Mesothelial cell of epicardium (in vitro differentiated cells): ENCODE measurements at regions not wholly inside any gene's neighbourhood (a gene's known extent, or its start where the extent isn't known, plus 50 kb on each side); places are given as distances from the start of the nearest gene placed in this dataset.

Source experiments
- DNase-seq, 2 experiments: peaks; one replicate each; pipeline ENCODE4 v3.0.0; 2021; ENCODE audit warnings: low spot score in 2 of 2; ENCODE audit not compliant: unreplicated experiment in 2 of 2
- H3K27ac Mint-ChIP-seq: 2 replicates; pipeline ENCODE4 v1.8.0; 2021; ENCODE audit warnings: mixed read lengths
- H3K27me3 Mint-ChIP-seq: 2 replicates; pipeline ENCODE4 v1.8.0; 2021; ENCODE audit warnings: low read depth, mixed read lengths
- H3K36me3 Mint-ChIP-seq: 2 replicates; pipeline ENCODE4 v1.8.0; 2021; ENCODE audit warnings: mixed read lengths
- H3K4me1 Mint-ChIP-seq: 2 replicates; pipeline ENCODE4 v1.8.0; 2021; ENCODE audit warnings: mixed read lengths
- H3K4me3 Mint-ChIP-seq: 2 replicates; pipeline ENCODE4 v1.8.0; 2021; ENCODE audit warnings: mild to moderate bottlenecking, moderate library complexity, mixed read lengths
- H3K9me3 Mint-ChIP-seq: 2 replicates; pipeline ENCODE4 v1.8.0; 2021; ENCODE audit warnings: mixed read lengths
- CTCF ChIP-seq: fragments of 200-600 bp; sonication (generic); IDR thresholded peaks from one replicate; pipeline ENCODE4 v1.5.0; 2021; ENCODE audit warnings: antibody characterized with exemption; ENCODE audit not compliant: unreplicated experiment

GRCh38 chr1:229095325-229095724, 175.6 kb upstream of the RAB4A start:
- Mint-ChIP-seq H3K4me1 (peaks cover 51% of the 10 kb centered on the region), H3K27me3 (no peaks in the 10 kb centered on the region)

DNA sequence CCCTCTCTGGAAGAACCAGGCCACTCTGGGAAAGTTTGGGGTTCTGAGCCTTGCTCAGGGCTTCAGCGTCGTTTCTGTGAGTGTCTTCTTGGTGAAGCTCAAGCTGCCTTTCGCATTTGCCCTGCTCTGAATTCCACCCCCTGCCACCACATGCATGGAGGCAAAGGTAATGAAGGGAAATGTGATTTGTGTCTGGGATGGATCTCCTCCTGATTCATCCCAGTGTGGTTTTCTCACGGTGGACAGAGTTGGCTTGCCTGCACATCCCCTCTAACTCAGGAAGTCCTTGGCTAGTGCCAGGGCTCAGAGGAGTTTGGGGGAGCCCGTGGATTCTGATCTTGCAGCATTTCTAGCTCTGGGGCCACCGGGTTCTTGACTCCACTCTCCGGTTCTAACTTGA, 173.6 kb upstream of the RAB4A start:
- H3K4me3 Mint-ChIP-seq: no peak overlapping the region
- no peaks in the 10 kb centered on the region for H3K36me3 Mint-ChIP-seq
- no peak overlapping the region for H3K27ac Mint-ChIP-seq
- peaks cover 53% of the 10 kb centered on the region for H3K4me1 Mint-ChIP-seq
- no peaks in the 10 kb centered on the region for H3K9me3 Mint-ChIP-seq
- DNase-seq: no peak
- H3K27me3 Mint-ChIP-seq: no peaks in the 10 kb centered on the region
- TF ChIP-seq CTCF: no peak

More at GRCh38 chr1:229095325-229095724, 175.6 kb upstream of the RAB4A start:
- no peaks in the 10 kb centered on the region for H3K36me3 Mint-ChIP-seq
- no peaks in the 10 kb centered on the region for H3K9me3 Mint-ChIP-seq
- no peak for DNase-seq
- TF ChIP-seq CTCF: no peak
- H3K4me3 Mint-ChIP-seq: no peak overlapping the region
- peak overlapping the region; percentile 98 for H3K27ac Mint-ChIP-seq

GRCh38 chr1:229098361-229098760, 172.6 kb upstream of the RAB4A start:
- no peaks in the 10 kb centered on the region for H3K9me3 Mint-ChIP-seq
- no peaks in the 10 kb centered on the region for H3K36me3 Mint-ChIP-seq
- no peaks in the 10 kb centered on the region for H3K27me3 Mint-ChIP-seq
- no peak overlapping the region for H3K4me3 Mint-ChIP-seq
- TF ChIP-seq CTCF: no peak
- DNase-seq: no peak
- peaks cover 53% of the 10 kb centered on the region for H3K4me1 Mint-ChIP-seq
- H3K27ac Mint-ChIP-seq: no peak overlapping the region

GRCh38 chr1:229098903-229099578, 171.9 kb upstream of the RAB4A start:
- H3K9me3 Mint-ChIP-seq: no peaks in the 10 kb centered on the region
- H3K4me1 Mint-ChIP-seq: peaks cover 47% of the 10 kb centered on the region
- H3K27me3 Mint-ChIP-seq: no peaks in the 10 kb centered on the region
- no peaks in the 10 kb centered on the region for H3K36me3 Mint-ChIP-seq
- TF ChIP-seq CTCF: no peak
- no peak for DNase-seq
- H3K27ac Mint-ChIP-seq: no peak overlapping the region
- no peak overlapping the region for H3K4me3 Mint-ChIP-seq

GRCh38 chr1:229101011-229101871, 169.7 kb upstream of the RAB4A start:
- H3K36me3 Mint-ChIP-seq: no peaks in the 10 kb centered on the region
- no peak for TF ChIP-seq CTCF
- no peak overlapping the region for H3K4me3 Mint-ChIP-seq
- H3K4me1 Mint-ChIP-seq: peaks cover 32% of the 10 kb centered on the region
- no peaks in the 10 kb centered on the region for H3K9me3 Mint-ChIP-seq
- H3K27me3 Mint-ChIP-seq: no peaks in the 10 kb centered on the region
- DNase-seq: no peak
- H3K27ac Mint-ChIP-seq: no peak overlapping the region
